Stimulated activated CD4-positive, alpha-beta T cell treated with anti-CD3 and anti-CD28 coated beads, Interleukin-4, amount 100 ng/mL, for 4 hours (primary cell): ENCODE measurements at regions not wholly inside any gene's neighbourhood (a gene's known extent, or its start where the extent isn't known, plus 50 kb on each side); places are given as distances from the start of the nearest gene placed in this dataset.

ENCODE experiments used
- DNase-seq, 2 experiments: peaks; one replicate each; pipeline ENCODE4 v3.0.0-alpha.2; 2020

DNA sequence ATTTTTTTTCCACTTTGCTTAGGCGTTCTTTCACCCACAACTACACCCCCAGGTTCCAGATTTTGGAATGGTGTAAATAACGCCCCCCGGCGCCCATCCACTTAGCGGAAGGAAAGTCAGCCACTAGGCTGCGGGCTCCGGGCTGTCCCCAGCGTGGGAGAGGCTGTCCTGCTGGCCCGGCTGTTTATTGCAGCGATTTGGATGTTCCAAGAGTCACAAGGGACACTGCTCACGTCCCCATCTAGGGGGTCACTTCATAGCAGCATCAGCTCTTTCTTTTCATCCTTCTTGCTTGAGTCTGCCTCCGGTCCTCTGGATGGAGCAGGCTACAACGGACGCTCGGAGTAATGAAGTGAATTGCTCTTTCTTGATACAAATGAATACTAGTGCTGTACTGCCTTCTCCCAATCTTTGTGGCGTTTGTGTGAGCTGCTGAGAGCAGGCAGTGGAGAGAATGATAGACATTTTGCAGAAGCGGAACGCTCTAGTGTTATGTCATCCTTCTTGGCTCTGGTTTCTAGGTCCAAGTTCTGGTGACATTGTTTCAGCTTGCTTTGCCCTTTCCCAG, 50.7 kb upstream of the PAIP2B start:
- DNase-seq, result peak in 1 of 2 experiments; percentile 3

DNA sequence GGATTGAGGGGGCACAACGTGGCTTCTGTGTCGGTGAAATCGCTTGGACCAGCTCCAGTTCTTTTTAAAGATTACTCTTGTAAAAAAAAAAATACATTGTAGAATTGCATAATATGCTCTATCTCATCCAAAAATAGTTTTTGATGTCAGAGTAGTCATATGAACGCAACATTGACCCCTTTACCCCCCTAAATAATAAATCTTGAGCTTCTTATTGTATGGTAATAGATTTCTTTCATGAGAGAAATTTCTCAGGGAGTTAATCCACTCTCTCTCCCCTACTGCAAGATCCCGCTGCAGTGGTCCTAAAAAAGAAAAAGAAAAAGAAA, 50.2 kb upstream of the PAIP2B start:
- no peak for DNase-seq

DNA sequence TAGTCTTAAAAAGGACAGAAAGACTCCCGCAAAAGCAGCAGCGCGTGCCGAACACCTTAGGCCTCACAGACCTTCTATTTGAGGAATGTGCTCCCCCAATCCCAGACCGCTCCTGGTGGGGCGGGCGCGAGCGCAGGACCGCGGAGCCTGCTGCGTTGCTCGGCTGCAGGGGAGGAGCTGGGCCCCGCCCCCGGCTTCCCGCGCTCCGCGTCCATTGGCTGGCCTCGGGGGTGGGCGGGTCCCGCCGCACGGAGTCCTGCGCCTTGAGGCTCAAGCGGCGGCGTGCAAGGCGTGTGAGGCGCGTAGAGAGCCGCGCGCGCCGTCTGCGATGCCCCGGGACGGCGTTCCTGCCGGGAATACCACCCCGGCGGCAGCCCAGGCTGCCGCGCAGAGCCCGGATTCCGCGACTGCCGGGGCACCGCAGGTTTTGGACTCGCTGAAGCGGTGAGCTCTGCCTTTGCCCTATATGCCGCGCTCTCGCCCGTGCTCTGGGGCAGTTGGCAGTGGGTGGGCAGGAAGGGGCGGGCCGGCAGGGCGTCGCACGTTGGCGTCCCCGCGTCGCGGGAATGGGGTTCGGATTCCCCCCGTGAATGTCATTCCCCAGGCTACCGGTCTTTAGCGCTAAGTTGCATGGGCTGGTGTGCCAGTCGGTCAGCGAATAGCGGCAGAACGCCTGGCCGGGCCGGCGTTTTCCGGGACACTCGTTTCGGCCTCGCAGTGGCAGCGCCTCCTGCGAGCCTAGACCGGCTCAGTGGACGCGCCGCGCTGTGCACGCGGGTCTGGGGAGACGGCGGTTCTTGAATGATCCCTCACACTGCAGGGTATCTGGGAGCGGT, 49.6 kb upstream of the PAIP2B start:
- peak; percentile 85 to 88 for DNase-seq
